ENCODE measurements at regions not wholly inside any gene's neighbourhood (a gene's known extent, or its start where the extent isn't known, plus 50 kb on each side); places are given as distances from the start of the nearest gene placed in this dataset.

- ATAC-seq (peak; percentile 6), DNase-seq (ENCODE audit: low spot score) (no peak)
- peaks cover 6% of the 10 kb centered on the region for H3K36me3 Mint-ChIP-seq
- ChIA-PET CTCF (interaction anchor here (0.6 to 1.8 kb wide), 4 partner anchors 28 to 559 kb away, joined by 4 to 7 read pairs (median 5); no protein-coding TSS in a partner anchor), POLR2A (interaction anchor here (0.7 to 1.0 kb wide), 3 partner anchors 142 to 344 kb away, joined by 3 to 8 read pairs (median 6); no protein-coding TSS in a partner anchor)
- 0 out of 2 replicates have a peak, but pooled peaks have one; percentile 28 for TF ChIP-seq EMX1 (CRISPR knock-in tag; IDR thresholded peaks at IDR 0.05)
- no peak for TF ChIP-seq NFYB (CRISPR knock-in tag; conservative IDR thresholded peaks at IDR 0.05; ENCODE audit: low read depth)
- TF ChIP-seq ZNF671 (CRISPR knock-in tag; IDR thresholded peaks at IDR 0.05), result 0 out of 2 replicates have a peak, but pooled peaks have one; percentile 72
- H3K27ac Mint-ChIP-seq, result no peak overlapping the region
- H3K4me1 Mint-ChIP-seq, result peaks cover 28% of the 10 kb centered on the region
- H3K9me3 Mint-ChIP-seq, result peaks cover 20% of the 10 kb centered on the region
- H3K4me3 Mint-ChIP-seq, result no peak overlapping the region
- H3K27me3 Mint-ChIP-seq (ENCODE audit: low read depth), result peaks cover 5% of the 10 kb centered on the region; the same call in 1 of the 2 replicates
Observed at GRCh38 chr4:38323141-38323641, 340.8 kb upstream of the KLF3 start.

- H3K9me3 Mint-ChIP-seq, result peaks cover 20% of the 10 kb centered on the region
- no peak overlapping the region for H3K4me3 Mint-ChIP-seq
- ChIA-PET CTCF (no interaction called here), POLR2A (no interaction called here)
- H3K36me3 Mint-ChIP-seq, result peaks cover 6% of the 10 kb centered on the region
- no peak for ATAC-seq
- H3K27ac Mint-ChIP-seq, result no peak overlapping the region
- no peak for TF ChIP-seq CDX4 (CRISPR knock-in tag; IDR thresholded peaks at IDR 0.05; ENCODE audit: borderline replicate concordance)
- 0 out of 2 replicates have a peak, but pooled peaks have one; percentile 34 for TF ChIP-seq NFYB (CRISPR knock-in tag; conservative IDR thresholded peaks at IDR 0.05; ENCODE audit: low read depth)
- peaks cover 5% of the 10 kb centered on the region; the same call in 1 of the 2 replicates for H3K27me3 Mint-ChIP-seq (ENCODE audit: low read depth)
- DNase-seq (ENCODE audit: low spot score), result no peak
- H3K4me1 Mint-ChIP-seq, result peaks cover 22% of the 10 kb centered on the region
Observed at GRCh38 chr4:38324861-38325628, 339.0 kb upstream of the KLF3 start.

- CTCF ChIA-PET, result no interaction called here
- peaks cover 6% of the 10 kb centered on the region for H3K36me3 Mint-ChIP-seq
- H3K4me3 Mint-ChIP-seq, result no peak overlapping the region
- peaks cover 20% of the 10 kb centered on the region for H3K9me3 Mint-ChIP-seq
- DNase-seq (ENCODE audit: low spot score) (no peak), ATAC-seq (no peak)
- H3K4me1 Mint-ChIP-seq, result peaks cover 20% of the 10 kb centered on the region
- H3K27ac Mint-ChIP-seq, result no peak overlapping the region
- no peak for TF ChIP-seq HMGA2 (CRISPR knock-in tag; IDR thresholded peaks at IDR 0.05)
- TF ChIP-seq OVOL2 (CRISPR knock-in tag; IDR thresholded peaks at IDR 0.05; ENCODE audit: borderline replicate concordance), result no peak
- no peak for TF ChIP-seq USF2 (CRISPR knock-in tag; IDR thresholded peaks at IDR 0.05)
- no peak for TF ChIP-seq TCF7 (CRISPR knock-in tag; IDR thresholded peaks at IDR 0.05; ENCODE audit: low read depth)
- no peak for TF ChIP-seq IRF1 (CRISPR knock-in tag; IDR thresholded peaks at IDR 0.05)
- TF ChIP-seq ZNF138 (CRISPR knock-in tag; conservative IDR thresholded peaks at IDR 0.05), result no peak
- no peak for TF ChIP-seq GTF2I (CRISPR knock-in tag; conservative IDR thresholded peaks at IDR 0.05)
- TF ChIP-seq ARID4B (CRISPR knock-in tag; IDR thresholded peaks at IDR 0.05; ENCODE audit: borderline replicate concordance), result no peak
- no peak for TF ChIP-seq TP53 (CRISPR knock-in tag; IDR thresholded peaks at IDR 0.05)
- no peak for TF ChIP-seq AR (CRISPR knock-in tag; IDR thresholded peaks at IDR 0.05)
- no peak for TF ChIP-seq ATF3 (CRISPR knock-in tag; conservative IDR thresholded peaks at IDR 0.05)
- TF ChIP-seq ZNF281 (CRISPR knock-in tag; IDR thresholded peaks at IDR 0.05), result no peak
- TF ChIP-seq CDX4 (CRISPR knock-in tag; IDR thresholded peaks at IDR 0.05; ENCODE audit: borderline replicate concordance), result no peak
- POLR2A ChIA-PET, result no interaction called here
- peaks cover 5% of the 10 kb centered on the region; the same call in 1 of the 2 replicates for H3K27me3 Mint-ChIP-seq (ENCODE audit: low read depth)
Observed at GRCh38 chr4:38325629-38325913, 338.4 kb upstream of the KLF3 start.
